Panc1 (cell line): ENCODE measurements at regions not wholly inside any gene's neighbourhood (a gene's known extent, or its start where the extent isn't known, plus 50 kb on each side); places are given as distances from the start of the nearest gene placed in this dataset.

Source experiments
- ATAC-seq: fragments of 200-7000 bp; cut with Tn5 transposase; 2 replicates; pipeline ENCODE4 v1.9.1; 2020; ENCODE audit warnings: mild to moderate bottlenecking, moderate library complexity
- BruUV-seq: library from RNA; stranded (reverse); fragments of 400-500 nt; replicated peaks from 2 replicates; lab custom pipeline; 2021; lab: Mats Ljungman, UMichigan
- CTCF ChIA-PET: fragments of 300-600 bp; sonication (Branson Sonifier 250); formaldehyde crosslinking; loops from one replicate; lab custom pipeline; 2022; ENCODE audit warnings: antibody characterized with exemption; lab: Charles Lee
- POLR2A ChIA-PET: fragments of 300-600 bp; sonication (Branson Sonifier 250); formaldehyde crosslinking; loops from one replicate; lab custom pipeline; 2022; ENCODE audit warnings: antibody characterized with exemption; lab: Charles Lee
- DNase-seq: peaks from one replicate; pipeline ENCODE4 v3.0.0-alpha.2; 2010; ENCODE audit warnings: low read depth, low spot score
- H3K27ac ChIP-seq: 2 replicates; pipeline ENCODE4 v1.5.1; 2011; ENCODE audit warnings: mild to moderate bottlenecking, low read length, inconsistent platforms
- H3K27me3 ChIP-seq: fragments of 200-500 bp; sonication (Bioruptor generic); 2 replicates; pipeline ENCODE4 v1.6.0; 2014; ENCODE audit warnings: low read length, inconsistent platforms; ENCODE audit not compliant: control insufficient read depth, insufficient read depth
- H3K36me3 ChIP-seq: fragments of 200-500 bp; sonication (Bioruptor generic); 2 replicates; pipeline ENCODE4 v1.5.1; 2014; ENCODE audit warnings: inconsistent platforms, mild to moderate bottlenecking, low read length, moderate library complexity; ENCODE audit not compliant: control insufficient read depth, insufficient read depth
- H3K4me1 ChIP-seq: 2 replicates; pipeline ENCODE4 v1.5.1; 2011; ENCODE audit warnings: inconsistent platforms, mild to moderate bottlenecking, low read length, moderate library complexity; ENCODE audit not compliant: control insufficient read depth, insufficient read depth
- H3K4me3 ChIP-seq, 2 experiments: 2 replicates each; pipeline ENCODE4 v1.5.1; 2011 to 2012; ENCODE audit warnings: low read depth in 2 of 2, low read length in 2 of 2, mild to moderate bottlenecking in 2 of 2, inconsistent platforms in 1 of 2, moderate library complexity in 1 of 2
- H3K9me3 ChIP-seq: fragments of 200-500 bp; sonication (Bioruptor generic); 2 replicates; pipeline ENCODE4 v1.5.1; 2014; ENCODE audit warnings: low read depth, mild to moderate bottlenecking, inconsistent platforms, low read length, moderate library complexity; ENCODE audit not compliant: control insufficient read depth, insufficient read depth
- CTCF ChIP-seq: fragments of 450-650 bp; IDR thresholded peaks from 2 replicates; pipeline ENCODE4 v1.5.1; 2017; ENCODE audit warnings: mild to moderate bottlenecking
- POLR2AphosphoS5 ChIP-seq: IDR thresholded peaks from 2 replicates; pipeline ENCODE4 v1.6.1; 2012; ENCODE audit warnings: mild to moderate bottlenecking, low read depth, low read length, moderate library complexity
- SIN3A ChIP-seq: IDR thresholded peaks from 2 replicates; pipeline ENCODE4 v1.6.1; 2012; ENCODE audit warnings: low read depth, mild to moderate bottlenecking, low read length, moderate library complexity, borderline replicate concordance; ENCODE audit not compliant: insufficient read depth
- TCF7L2 ChIP-seq: IDR thresholded peaks from 2 replicates; pipeline ENCODE4 v1.6.1; 2011; ENCODE audit warnings: mild to moderate bottlenecking, low read depth, low read length, inconsistent platforms
- in situ Hi-C: cut with HindIII; loops from 2 replicates; pipeline ENCODE4 v1.10.0; 2016; ENCODE audit warnings: low sequenced_read_pairs, low pct_unique_long_range_greater_than_20kb
- intact Hi-C: fragments of 100-400 bp; cut with micrococcal nuclease; formaldehyde crosslinking; loops from one replicate; pipeline ENCODE4 v1.10.0; 2022; ENCODE audit not compliant: unreplicated experiment
- TF ChIP-seq, protein P1 (sequence below), 2 experiments: IDR thresholded peaks; 2 replicates each; pipeline ENCODE4 v1.6.1; 2011 to 2012; ENCODE audit warnings: low read depth in 2 of 2, control low read depth in 1 of 2, low read length in 1 of 2, mild to moderate bottlenecking in 1 of 2, moderate library complexity in 1 of 2; ENCODE audit not compliant: insufficient read depth in 1 of 2

DNA sequence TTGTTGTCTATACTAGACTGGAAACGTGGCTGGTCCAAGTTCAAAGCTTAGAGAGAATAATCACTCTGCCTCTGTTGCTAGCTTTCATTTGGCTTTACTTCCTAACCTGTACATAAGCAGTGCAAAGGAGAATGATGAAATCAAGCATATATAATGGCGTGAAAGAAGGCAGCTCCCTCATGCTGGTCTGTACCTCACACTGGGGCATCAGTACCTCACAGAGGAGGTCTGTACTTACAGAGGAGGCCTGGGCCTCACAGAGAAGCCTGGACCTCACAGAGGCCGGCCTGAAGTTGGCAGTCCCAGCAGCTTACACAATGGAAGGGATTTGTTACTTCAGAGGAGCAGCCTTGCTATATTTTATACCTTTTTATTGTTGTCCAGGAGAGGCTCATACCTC is 53.3 kb upstream of the MSI2 start:
- CTCF ChIA-PET: no interaction called here
- no peak for DNase-seq

More for the DNA sequence above, 53.3 kb upstream of the MSI2 start:
- intact Hi-C loops (no loop called here), in situ Hi-C loops (no loop called here)
- H3K27ac ChIP-seq: no peak overlapping the region
- no peaks in the 10 kb centered on the region for H3K36me3 ChIP-seq
- no peak for ATAC-seq
- H3K4me3 ChIP-seq: no peak overlapping the region
- peaks cover under 1% of the 10 kb centered on the region; the same call in 1 of the 2 replicates for H3K9me3 ChIP-seq
- no peaks in the 10 kb centered on the region for H3K4me1 ChIP-seq
- POLR2A ChIA-PET: no interaction called here
- BruUV-seq: no TSS peak
- TF ChIP-seq POLR2AphosphoS5: no peak
- TF ChIP-seq SIN3A: no peak
- TF ChIP-seq TCF7L2: no peak
- TF ChIP-seq CTCF: no peak
- TF ChIP-seq, protein P1, sequence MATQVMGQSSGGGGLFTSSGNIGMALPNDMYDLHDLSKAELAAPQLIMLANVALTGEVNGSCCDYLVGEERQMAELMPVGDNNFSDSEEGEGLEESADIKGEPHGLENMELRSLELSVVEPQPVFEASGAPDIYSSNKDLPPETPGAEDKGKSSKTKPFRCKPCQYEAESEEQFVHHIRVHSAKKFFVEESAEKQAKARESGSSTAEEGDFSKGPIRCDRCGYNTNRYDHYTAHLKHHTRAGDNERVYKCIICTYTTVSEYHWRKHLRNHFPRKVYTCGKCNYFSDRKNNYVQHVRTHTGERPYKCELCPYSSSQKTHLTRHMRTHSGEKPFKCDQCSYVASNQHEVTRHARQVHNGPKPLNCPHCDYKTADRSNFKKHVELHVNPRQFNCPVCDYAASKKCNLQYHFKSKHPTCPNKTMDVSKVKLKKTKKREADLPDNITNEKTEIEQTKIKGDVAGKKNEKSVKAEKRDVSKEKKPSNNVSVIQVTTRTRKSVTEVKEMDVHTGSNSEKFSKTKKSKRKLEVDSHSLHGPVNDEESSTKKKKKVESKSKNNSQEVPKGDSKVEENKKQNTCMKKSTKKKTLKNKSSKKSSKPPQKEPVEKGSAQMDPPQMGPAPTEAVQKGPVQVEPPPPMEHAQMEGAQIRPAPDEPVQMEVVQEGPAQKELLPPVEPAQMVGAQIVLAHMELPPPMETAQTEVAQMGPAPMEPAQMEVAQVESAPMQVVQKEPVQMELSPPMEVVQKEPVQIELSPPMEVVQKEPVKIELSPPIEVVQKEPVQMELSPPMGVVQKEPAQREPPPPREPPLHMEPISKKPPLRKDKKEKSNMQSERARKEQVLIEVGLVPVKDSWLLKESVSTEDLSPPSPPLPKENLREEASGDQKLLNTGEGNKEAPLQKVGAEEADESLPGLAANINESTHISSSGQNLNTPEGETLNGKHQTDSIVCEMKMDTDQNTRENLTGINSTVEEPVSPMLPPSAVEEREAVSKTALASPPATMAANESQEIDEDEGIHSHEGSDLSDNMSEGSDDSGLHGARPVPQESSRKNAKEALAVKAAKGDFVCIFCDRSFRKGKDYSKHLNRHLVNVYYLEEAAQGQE (IDR thresholded peaks at IDR 0.05; ENCODE audit: insufficient read depth in 1 of 2, low read depth in 2 of 2, low read length in 1 of 2): no peak
- H3K27me3 ChIP-seq: peaks cover 5% of the 10 kb centered on the region
